Adrenal gland (tissue), 5 donors: ENCODE measurements at regions not wholly inside any gene's neighbourhood (a gene's known extent, or its start where the extent isn't known, plus 50 kb on each side); places are given as distances from the start of the nearest gene placed in this dataset.

Experiments used
- POLR2A ChIP-seq, 2 donors: fragments of 450-650 bp; IDR thresholded peaks; one replicate each; pipeline ENCODE4 v1.6.1; 2017; ENCODE audit warnings: antibody characterized with exemption in 2 of 2, mild to moderate bottlenecking in 2 of 2, moderate library complexity in 1 of 2
- TF ChIP-seq, protein P1 (sequence below), 6 experiments: fragments of 450-650 bp in 4 of 6; fragments of 200-600 bp in 2 of 6; sonication (generic) in 1 of 6; IDR thresholded peaks; 1 replicate in 5 of 6; 2 replicates in 1 of 6; pipeline versions ENCODE4 v1.5.1 to v1.8.0; 2016 to 2021; ENCODE audit warnings: antibody characterized with exemption in 6 of 6, mild to moderate bottlenecking in 2 of 6, moderate library complexity in 1 of 6
- donor health status: DM: no; HTN: no; CAD: no.

DNA sequence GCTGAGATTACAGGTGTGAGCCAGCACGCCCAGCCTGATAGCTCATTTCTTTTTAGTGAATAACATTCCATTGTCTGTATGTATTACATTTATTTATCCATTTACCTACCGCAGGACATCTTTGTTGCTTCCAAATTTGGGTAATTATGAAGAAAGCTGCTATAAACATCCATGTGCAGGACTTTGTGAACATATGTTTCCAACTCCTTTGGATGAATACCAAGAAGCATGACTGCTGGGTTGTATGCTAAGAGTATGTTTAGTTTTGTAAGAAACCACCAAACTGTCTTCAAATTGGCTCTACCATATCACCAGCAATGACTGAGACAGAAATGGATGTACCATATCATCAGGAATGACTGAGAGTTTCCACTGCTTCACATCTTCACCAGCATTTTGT lies 200.2 kb upstream of the TMEM196 start:
- TF ChIP-seq, protein P1, sequence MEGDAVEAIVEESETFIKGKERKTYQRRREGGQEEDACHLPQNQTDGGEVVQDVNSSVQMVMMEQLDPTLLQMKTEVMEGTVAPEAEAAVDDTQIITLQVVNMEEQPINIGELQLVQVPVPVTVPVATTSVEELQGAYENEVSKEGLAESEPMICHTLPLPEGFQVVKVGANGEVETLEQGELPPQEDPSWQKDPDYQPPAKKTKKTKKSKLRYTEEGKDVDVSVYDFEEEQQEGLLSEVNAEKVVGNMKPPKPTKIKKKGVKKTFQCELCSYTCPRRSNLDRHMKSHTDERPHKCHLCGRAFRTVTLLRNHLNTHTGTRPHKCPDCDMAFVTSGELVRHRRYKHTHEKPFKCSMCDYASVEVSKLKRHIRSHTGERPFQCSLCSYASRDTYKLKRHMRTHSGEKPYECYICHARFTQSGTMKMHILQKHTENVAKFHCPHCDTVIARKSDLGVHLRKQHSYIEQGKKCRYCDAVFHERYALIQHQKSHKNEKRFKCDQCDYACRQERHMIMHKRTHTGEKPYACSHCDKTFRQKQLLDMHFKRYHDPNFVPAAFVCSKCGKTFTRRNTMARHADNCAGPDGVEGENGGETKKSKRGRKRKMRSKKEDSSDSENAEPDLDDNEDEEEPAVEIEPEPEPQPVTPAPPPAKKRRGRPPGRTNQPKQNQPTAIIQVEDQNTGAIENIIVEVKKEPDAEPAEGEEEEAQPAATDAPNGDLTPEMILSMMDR (IDR thresholded peaks at IDR 0.05), result no peak
- no peak for TF ChIP-seq POLR2A (IDR thresholded peaks at IDR 0.05)
